Activated CD4-positive, alpha-beta T cell treated with anti-CD3 and anti-CD28 coated beads, Interleukin-2, Interleukin-6, amounts not matched to agents 100 ng/mL and 50 ng/mL, durations not matched to agents 16 hours and 8 hours (primary cell): ENCODE measurements at regions not wholly inside any gene's neighbourhood (a gene's known extent, or its start where the extent isn't known, plus 50 kb on each side); places are given as distances from the start of the nearest gene placed in this dataset.
"Not testable (repeated sequence)": the region's sequence is repeated elsewhere in the genome, so short reads cannot be mapped to it uniquely, and the experiment has no call there.

ENCODE experiments used
- DNase-seq: peaks from one replicate; pipeline ENCODE4 v3.0.0-alpha.2; 2020

DNA sequence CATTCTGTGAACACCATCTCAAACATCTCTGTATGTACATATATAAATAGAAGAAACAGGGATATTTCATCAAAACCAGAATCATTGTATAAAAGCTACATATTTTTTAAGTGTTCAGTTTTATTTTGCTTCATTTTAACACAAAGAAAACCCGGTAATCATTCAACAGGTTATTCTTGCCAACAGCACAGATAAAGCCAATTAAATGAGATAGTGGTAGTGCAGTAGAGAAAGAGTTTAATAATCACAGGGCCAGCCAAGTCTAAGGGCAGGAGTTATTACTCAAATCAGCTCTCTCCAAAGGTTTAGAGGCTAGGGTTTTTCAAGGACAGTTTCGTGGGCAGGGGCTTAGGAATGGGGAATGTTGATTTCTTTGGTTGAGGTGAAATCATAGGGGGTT lies 261.0 kb upstream of the KIF2A start:
- DNase-seq, result no peak

DNA sequence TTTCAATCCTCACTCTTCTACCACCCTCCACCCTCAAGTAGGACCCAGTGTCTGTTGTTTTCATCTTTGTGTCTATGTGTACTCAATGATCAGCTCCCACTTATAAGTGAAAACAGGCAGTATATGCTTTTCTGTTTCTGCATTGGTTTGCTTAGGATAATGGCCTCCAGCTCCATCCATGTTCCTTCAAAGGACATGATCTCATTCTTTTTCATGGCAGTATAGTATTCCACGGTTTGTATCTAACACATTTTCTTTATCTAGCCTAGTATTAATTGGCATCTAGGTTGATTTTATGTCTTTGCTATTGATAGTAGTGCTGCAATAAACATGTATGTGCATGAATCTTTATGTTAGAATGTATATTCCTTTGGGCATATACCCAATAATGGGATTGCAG lies 259.8 kb upstream of the KIF2A start:
- DNase-seq, result no peak

DNA sequence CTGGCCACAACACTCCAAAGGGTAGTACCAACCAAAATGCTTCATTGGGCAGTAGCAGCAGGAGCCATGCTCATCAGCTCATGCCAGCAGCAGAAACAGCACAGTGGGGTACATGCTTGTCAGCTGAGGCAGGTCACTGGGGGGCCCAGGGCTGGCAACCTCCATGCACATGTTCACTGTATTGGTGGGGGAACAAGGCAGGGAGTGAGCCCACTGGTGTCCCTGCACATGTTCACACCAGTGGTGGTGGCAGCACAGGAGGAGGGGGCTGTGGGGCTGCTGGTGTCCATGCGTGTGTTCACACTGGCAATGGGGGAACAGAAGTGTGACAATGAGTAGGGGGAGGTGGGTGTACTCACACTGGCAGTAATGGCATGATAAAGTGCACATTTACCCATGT lies 254.3 kb upstream of the KIF2A start:
- no peak for DNase-seq

DNA sequence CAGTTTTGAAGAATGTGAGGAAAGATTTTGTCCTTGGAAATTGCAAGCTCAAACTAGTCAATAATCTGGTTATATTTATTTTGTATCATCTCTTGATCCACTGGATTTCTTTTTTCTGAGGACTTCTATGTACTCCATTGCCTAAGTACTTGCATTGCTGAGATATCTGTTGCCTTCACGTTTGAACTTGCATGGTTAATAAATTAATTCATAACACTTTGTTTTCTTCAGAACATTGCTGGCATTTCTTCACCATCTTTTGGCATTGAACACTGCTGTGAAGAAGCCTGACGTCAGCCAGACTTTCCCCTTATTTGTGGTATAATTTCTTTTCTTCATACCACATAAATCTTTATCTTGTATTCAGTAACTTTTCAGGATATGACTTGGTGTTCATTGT lies 246.0 kb upstream of the KIF2A start:
- DNase-seq, result no peak

DNA sequence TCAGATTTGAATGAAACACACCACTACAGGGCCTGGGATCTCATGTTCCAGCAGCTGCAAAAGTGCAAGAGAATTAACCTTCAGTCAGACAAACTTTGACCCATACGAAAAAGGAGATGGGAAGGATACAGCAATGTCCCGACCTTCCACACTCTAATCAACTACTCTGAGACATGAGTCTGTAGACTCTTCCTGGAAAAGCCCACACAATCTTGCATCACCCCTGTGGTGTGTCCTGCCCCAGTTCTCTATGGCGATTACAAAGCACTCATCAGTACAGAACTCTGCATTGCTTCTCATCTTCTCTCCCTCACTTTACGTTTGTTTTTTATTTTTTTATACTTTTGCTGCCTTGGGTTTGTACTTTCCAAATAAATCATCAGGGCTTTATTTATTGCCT lies 241.0 kb upstream of the KIF2A start:
- DNase-seq, result no peak

DNA sequence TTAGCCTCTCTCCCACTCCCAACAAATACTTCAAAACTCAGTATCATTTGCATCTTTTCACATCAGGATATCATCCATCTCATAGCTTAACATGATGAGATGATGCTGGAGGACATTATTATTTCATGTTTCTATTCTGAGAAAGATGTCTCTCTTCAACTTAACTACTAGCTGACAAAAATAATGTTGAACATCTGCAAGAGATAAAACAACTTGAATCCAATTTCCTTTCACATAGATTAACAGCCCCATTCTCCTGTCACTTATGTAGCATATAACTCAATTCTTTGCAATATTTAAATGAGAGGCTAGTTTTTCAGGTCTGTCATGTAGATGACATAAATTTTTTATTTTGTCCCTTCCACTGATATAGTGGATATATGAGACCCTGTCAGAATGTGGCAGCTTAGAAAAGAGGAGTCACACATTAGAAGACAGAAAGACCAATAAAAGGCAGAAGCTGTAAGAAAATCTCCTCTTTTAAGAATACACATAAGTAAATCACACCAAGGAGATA lies 239.2 kb upstream of the KIF2A start:
- DNase-seq, result no peak

DNA sequence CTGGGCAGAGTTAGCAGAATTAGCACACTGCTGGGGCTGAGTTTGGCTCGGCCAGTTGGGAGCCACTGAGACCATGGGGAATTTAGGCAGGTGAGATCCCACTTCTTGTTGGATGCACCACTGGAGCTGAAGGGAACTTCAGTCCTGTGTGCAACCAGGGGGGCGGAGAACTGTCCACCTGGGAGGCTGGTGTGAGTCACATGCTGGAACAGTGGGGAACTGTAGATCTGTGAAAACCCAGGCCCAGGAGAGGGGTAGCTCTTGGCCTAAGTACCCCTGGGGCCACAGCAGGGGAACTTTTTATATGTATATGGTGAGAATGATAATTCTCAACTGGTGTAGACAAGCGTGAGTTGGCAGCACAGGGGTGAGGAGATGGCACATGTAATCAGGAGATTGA lies 237.5 kb upstream of the KIF2A start:
- DNase-seq, result no peak

DNA sequence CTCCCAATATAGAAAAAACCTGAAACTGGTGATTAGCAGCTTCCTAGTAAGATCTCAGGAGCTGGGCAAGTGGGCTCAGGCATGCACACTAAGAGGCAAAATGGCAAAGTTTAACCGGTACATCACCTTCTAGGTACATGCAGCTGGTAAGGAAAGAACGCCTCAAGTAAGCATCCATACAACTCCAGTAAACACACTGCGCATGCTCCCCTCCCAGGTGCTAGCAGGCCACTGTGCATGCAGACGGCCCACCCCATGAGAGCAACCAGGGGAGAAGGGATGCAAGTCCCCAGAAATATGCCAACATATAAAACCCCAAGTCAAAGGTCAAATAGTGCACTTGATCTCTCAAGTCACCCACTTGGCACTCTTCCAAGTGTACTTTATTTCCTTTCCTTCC lies 228.6 kb upstream of the KIF2A start:
- no peak for DNase-seq

DNA sequence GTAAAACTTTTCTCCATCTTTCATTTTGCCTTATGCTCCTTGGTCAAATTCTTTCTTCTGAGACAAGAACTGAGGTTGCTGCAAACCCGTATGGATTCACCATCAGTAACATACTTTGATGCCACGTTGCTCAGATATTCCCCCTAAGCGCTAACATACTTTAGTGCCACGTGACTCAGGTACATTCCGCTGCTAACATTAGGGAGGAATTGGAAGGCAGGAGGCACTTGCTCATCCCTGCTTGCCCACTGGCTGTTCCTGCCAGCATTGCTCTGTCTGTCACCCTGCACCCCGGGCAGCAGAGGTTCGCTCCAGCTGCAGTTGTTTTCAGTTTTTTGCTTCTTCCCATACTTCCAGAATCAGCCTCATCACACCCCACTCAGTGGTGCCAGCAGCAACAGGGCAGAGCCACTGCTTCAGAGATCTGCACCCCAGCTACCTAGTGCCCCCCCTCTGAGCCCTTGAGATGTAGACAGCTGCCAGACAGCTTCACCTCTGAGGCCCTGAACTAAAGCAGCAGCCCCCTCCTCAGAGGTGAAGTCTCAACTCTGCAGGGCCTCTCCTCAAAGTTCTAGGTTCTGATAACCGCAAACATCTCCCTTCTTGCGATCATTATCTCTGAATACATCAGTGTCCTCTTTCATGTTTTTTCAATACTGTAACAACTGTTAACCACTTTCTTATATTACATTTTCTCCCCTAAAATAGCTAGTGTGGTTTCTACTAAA lies 228.0 kb upstream of the KIF2A start:
- DNase-seq, result no peak

DNA sequence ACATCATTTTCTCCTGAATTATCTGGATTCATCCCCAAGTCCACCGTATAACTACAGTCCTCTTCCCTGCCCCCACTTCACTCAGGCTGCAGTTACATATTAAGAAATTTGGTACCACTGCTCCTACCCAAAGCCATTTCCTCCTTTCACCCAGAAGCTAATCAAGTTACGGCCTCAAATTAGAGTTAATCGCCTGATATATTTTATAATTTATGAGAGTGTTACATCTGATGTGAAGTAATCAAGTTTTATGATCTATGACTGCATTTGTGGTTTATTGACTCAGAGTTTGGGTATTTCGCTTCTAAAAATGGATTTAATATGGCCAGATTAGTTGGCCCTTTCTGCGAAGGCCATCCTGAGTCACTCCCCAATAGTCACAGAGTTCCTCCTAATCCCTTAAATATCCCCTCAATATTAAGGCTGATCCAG lies 223.6 kb upstream of the KIF2A start:
- no peak for DNase-seq

DNA sequence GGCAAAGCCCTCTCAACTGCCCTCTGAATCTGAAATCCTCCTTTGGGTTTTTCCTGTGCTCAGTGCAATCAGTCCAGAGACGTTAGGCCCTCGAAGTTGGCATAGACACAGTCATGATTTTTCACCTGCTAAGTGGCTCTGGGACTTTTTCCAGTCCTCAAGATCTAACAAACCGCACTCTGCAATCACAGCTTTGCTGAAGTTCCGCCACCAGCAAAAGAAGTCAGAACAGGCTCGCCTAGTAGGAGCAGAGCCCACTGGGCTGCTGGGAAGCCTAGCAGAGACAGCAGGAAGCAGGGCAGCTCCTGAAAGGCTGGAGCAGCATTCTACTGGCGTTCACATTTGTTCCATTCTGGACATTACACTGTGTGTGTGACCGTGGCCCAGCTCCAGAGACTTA lies 222.8 kb upstream of the KIF2A start:
- no peak for DNase-seq

DNA sequence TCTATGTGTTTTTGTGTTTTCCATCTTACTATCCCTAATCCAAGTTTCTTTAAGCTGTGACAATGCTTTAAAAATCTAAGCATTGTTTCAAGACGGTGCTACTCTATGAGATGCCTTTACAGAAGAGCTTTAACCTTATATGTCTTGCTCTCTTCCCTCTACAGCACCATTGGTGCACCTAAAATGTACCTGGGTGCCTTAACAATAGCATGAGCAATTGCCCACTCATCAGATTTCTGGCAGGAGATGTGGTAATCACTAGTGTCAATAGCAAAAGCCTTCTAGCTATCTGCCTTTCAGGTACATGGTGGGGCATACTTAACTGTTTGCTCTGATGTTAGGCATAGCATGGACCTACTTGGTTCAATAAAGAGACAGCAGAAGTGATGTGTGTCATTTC lies 222.3 kb upstream of the KIF2A start:
- DNase-seq, result no peak

DNA sequence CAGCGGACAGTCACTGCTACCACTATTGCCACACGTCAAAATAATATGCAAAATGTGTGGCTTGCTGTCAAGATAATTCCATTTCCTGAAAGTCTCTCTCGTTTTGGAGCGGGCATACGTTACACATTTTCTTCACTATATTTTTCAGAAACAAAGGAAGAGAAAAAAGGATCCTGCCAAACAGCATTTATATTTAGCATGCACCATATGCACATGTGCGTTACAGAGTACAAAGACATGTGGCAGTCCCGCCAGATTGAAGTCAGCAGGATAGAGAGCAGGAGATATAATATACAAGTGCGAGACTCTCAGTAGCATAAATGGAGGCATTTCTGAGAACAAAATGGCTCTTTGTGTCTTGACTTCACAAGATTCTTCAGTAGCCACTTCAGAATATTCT lies 221.6 kb upstream of the KIF2A start:
- DNase-seq, result no peak

DNA sequence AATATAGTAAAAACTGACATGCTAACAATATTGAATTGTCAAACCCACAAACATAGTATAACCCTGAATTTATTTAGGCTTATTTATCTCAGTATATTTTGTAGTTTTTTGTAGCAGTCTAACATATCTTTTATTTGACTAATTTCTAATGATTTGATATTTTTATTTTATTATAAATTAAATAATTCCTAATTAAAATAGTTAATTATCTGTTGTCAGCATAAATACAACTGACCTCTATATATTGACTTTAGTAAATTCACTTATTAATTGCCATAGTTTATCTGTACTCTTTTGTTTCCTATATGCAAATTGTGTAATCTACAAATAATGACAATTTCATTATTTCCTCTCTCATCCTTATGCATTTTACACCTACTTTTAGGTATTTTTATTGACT lies 215.1 kb upstream of the KIF2A start:
- no peak for DNase-seq

DNA sequence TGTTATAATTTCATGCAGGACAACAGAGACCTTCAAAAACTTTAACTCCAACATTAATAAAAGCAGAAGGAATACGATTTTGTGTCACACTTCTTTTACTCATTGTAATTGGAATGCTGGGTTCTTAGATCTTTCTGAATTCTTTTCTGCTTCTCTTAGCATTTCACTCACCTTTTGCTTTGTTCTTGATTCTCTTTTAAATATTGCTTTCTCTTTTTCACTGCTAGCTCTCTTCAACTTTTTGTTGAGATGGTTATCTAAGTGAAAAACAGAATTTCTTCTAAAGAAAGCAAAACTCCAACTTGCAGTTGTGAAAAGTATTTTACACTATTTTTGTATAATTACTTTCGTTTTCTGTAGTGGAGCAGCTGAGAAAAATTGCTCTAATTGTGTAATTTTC lies 212.6 kb upstream of the KIF2A start:
- DNase-seq, result no peak

DNA sequence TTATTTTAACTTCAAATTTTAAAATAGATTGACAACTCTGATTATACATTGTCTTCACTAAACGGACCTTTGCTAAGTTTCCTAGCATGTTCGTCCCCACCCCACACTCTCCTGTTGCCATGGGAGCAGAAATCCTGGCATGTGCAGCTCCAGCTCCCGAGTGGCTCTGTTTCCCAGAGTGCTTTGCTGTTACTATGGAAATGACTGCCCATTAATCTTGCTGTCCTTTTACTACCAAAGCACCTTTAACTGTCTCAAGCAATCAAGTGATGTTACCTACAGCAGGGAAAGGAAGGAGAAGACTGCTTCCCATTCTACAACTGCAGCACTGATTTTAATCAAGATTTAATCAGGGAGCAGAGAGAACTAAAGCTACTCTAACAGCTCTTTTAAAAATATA lies 212.0 kb upstream of the KIF2A start:
- DNase-seq, result no peak

DNA sequence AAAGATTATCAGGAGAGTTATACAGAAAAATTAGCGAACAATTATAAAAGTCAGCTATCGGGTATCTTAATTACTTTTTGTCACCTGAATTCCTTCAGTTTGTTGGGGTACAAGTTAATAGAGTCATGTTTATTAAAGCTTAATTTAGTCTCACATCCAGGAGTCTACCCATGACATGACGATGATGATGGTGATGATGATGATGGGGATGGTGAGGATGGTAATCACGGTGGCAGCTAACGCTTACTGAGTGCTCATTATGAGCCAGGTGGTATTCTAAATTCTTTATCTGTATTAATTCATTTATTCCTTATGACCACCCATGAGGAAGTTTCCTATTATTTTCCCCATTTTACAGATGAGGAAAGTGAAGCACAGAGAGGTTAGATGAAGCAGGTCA lies 208.6 kb upstream of the KIF2A start:
- no peak for DNase-seq

DNA sequence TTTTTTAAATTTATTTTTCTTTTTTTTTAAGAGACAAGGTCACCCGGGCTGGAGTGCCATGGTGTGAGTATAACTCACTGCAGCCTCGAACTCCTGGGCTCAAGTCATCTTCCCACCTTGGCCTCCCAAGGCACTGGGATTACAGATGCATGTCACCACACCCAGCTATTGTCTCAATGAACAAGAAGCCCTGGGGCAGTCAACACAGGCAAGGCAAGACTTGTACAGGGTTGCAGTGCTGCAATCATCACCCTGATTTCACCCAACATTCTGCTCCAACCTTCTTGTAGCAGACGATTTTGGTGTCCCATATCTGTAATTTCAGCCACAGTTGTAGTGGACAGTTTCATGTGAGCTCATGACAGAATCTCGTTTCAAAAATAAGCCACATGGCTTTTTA lies 205.8 kb upstream of the KIF2A start:
- DNase-seq, result no peak

DNA sequence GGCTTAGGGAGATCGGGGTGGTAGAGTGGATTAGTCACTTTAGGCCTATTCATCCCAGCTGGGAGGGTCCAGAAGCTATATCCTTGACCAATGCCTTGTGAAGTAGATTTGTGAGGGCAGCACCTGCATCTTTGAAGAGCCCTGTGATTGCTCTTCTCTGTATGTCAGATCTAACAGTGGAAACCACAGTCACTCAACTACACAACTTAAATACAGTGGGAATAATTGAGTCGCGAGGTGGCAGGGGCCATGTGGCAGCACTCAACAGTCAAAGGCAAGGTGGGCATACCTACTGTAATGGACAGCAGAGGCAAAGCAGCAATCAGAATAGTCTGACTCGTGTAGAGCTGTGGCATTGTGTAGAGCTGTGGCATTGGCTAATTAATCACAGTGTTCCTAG lies 202.1 kb upstream of the KIF2A start:
- not testable (repeated sequence) for DNase-seq

DNA sequence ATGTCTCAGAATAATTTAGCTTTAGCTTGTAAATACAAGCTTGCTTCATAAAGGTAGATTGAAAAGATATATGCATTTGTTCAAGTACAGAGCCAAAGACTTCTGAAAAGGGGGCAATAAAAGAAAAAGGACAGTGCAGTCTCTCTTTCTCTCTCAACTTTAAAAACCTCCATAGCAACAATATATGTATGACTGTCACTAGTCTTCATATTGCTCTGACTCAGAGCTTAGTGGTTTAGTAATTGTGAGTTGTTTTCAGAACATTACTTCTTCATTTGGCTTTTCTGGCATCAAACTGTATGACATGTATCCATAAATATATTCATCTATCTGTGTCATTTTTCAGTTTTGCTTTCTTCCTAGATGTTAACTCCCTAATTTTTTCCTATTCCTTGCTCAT lies 194.6 kb upstream of the KIF2A start:
- DNase-seq, result peak; percentile 14

DNA sequence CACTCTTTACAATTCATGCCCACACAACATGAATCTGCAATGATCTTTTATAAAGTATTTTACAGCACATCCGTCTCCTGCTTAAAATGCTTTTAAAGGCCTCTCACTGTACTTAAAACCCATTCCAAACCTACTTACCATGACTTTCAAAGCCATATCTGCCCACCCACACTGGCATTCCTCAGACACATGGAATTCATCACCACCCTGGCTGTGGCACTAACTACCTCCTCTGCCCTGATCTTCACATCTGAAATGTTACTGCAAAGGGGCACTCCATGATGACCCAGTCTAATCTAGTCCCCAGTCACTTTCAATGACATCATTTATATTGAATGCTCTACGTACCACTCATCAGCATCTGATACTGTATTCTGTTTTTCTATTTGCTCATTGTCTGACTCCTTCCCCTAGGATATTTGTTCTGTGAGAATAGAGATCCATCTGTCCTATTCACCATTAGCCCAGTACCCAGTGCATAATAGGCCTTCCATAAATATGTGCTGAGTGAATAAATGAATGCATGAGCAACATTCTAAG lies 193.2 kb upstream of the KIF2A start:
- no peak for DNase-seq

DNA sequence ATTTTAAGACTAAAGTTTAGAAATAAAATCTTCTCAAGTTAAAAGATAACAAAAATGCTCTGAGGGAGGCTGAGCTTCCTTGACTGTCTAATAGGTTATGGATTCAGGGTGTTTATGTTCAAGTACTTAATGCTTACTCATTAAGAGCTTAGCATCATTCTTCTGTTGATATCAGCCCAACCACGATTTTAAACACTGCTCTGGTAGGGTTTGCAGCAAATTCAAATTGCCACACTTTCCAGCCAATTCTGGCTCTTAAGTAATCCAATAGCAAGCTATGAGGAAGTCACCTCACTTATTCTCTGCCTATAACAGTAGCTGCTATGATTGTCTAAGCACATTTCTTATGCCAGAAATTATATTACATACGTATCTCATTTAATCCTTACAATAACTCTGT lies 191.0 kb upstream of the KIF2A start:
- DNase-seq, result no peak

DNA sequence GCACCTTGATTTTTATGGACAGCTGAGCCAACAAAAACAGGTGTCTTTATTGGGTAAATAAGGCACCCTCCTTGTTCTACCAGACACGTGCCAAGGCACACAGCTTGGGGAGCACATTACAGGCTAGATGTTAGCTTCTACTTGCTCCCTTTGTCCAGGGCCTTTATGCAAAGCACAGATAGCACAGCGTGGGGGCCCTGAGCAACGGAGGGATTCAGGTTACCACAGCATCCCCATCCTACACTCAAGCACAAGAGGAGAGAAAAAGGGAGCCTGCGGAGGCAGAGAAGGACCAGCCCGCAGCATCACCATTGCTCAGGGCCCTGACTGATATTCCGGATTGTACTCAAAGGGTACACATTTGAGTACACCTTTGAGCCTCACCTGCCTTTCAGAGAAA lies 181.7 kb upstream of the KIF2A start:
- no peak for DNase-seq

DNA sequence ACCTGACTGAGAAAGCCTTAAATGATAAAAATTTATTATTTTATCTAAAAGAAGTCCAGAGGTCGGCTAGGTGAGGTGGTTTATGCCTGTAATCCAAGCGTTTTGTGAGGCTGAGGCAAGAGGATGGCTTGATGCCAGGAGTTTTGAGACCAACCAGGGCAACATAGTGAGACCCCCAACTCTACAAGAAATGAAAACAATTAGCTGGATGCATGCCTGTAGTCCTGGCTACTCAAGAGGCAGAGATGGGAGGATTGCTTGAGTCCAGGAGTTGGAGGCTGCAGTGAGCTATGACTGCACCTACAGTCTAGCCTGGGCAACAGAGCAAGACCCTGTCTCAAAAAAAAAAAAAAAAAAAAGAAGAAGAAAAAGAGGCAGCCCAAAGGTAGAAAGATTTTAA lies 179.9 kb upstream of the KIF2A start:
- DNase-seq, result no peak

DNA sequence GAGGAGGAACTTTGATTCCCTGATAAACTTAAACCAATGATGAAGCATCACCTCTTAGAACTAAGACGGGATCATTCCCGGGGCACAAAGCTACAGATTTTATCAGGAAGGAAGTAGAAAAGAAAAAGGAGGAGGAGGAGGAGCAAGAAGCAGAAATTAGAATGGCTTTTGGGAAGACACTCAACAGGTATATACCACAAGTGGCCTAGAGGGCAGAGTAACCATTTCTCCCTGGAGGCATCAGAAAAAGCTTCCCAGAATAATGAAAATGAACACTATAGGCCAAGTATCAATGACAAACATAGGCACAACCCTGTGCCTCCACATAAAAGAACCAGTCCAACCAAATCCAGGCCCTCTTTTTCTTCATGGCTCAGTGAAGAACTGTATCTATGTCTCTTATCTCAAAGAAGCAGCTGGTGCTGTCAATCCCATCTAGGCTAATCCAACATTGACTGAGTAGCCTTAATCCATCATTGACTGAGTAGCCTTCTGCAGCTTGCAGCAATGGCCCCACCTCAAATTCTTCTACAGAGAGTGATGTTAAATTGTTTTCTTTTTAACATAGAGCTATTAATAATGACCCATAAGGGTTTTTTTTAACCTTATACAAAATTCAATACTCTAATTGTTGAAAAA lies 178.8 kb upstream of the KIF2A start:
- no peak for DNase-seq
